B cell (primary cell): ENCODE measurements at regions not wholly inside any gene's neighbourhood (a gene's known extent, or its start where the extent isn't known, plus 50 kb on each side); places are given as distances from the start of the nearest gene placed in this dataset.

Source experiments
- ATAC-seq: fragments of 200-7000 bp; cut with Tn5 transposase; one replicate; pipeline ENCODE4 v1.10.0; 2021; ENCODE audit warnings: low read depth, mild to moderate bottlenecking, moderate number of reproducible peaks, moderate library complexity
- CTCF ChIA-PET: fragments of 350-600 bp; sonication (Branson Sonifier 250); formaldehyde crosslinking; loops from one replicate; lab custom pipeline; 2021; ENCODE audit warnings: antibody characterized with exemption, inconsistent platforms; lab: Charles Lee
- POLR2A ChIA-PET: fragments of 350-600 bp; sonication (Branson Sonifier 250); formaldehyde crosslinking; loops from one replicate; lab custom pipeline; 2021; ENCODE audit warnings: antibody characterized with exemption; lab: Charles Lee
- DNase-seq: peaks from one replicate; pipeline ENCODE4 v3.0.0; 2013
- H2AFZ ChIP-seq: 2 replicates; pipeline ENCODE4 v1.6.1; 2012; ENCODE audit warnings: mild to moderate bottlenecking, low read depth, low read length; ENCODE audit not compliant: insufficient read depth, poor library complexity, severe bottlenecking
- H3K27ac ChIP-seq, 2 donors: 1 replicate in 1 of 2; 2 replicates in 1 of 2; pipeline ENCODE4 v1.5.1; 2012 to 2013; ENCODE audit warnings: low read length in 2 of 2, mild to moderate bottlenecking in 2 of 2, moderate library complexity in 1 of 2
- H3K27me3 ChIP-seq, 4 experiments: fragments of 200-600 bp in 1 of 4; sonication (generic) in 1 of 4; replicated peaks in 1 of 4; 1 replicate in 2 of 4; 2 replicates in 2 of 4; pipeline versions ENCODE4 v1.6.1 to v1.7.0; 2013 to 2016; ENCODE audit warnings: low read length in 3 of 4, mild to moderate bottlenecking in 2 of 4, mixed read lengths in 1 of 4, moderate library complexity in 1 of 4; ENCODE audit not compliant: insufficient read depth in 4 of 4, control insufficient read depth in 3 of 4; ENCODE audit errors: control extremely low read depth in 1 of 4
- H3K36me3 ChIP-seq, 2 experiments: replicated peaks in 1 of 2; 1 replicate in 1 of 2; 2 replicates in 1 of 2; pipeline versions ENCODE4 v1.6.1 to v1.7.1; 2013; ENCODE audit warnings: low read length in 1 of 2; ENCODE audit not compliant: insufficient read depth in 2 of 2, control insufficient read depth in 1 of 2; ENCODE audit errors: control extremely low read depth in 1 of 2, extremely low read depth in 1 of 2
- H3K4me1 ChIP-seq, 2 donors: fragments of 200-600 bp in 1 of 2; sonication (generic) in 1 of 2; 1 replicate in 1 of 2; 2 replicates in 1 of 2; pipeline versions ENCODE4 v1.5.1 to v1.6.1; 2013 to 2017; ENCODE audit warnings: low read length in 2 of 2; ENCODE audit not compliant: control insufficient read depth in 2 of 2, insufficient read depth in 2 of 2
- H3K4me2 ChIP-seq: replicated peaks from 2 replicates; pipeline ENCODE3; 2012; ENCODE audit warnings: mild to moderate bottlenecking, low read depth, low read length; ENCODE audit not compliant: poor library complexity, severe bottlenecking
- H3K4me3 ChIP-seq, 5 experiments: fragments of 200-600 bp in 1 of 5; sonication (generic) in 1 of 5; 1 replicate in 3 of 5; 2 replicates in 2 of 5; pipeline versions ENCODE4 v1.5.1 to v1.7.0; 2011 to 2016; ENCODE audit warnings: low read length in 4 of 5, mild to moderate bottlenecking in 4 of 5, low read depth in 2 of 5, control low read depth in 1 of 5, moderate library complexity in 1 of 5; ENCODE audit not compliant: insufficient read depth in 1 of 5; ENCODE audit errors: control extremely low read depth in 1 of 5, extremely low read depth in 1 of 5
- H3K79me2 ChIP-seq: fragments of 200-600 bp; sonication (generic); one replicate; pipeline ENCODE4 v1.6.0; 2016; ENCODE audit warnings: low read length; ENCODE audit not compliant: control insufficient read depth, insufficient read depth
- H3K9ac ChIP-seq: fragments of 200-600 bp; sonication (generic); 2 replicates; pipeline ENCODE4 v1.6.1; 2017; ENCODE audit warnings: mild to moderate bottlenecking, low read length, moderate library complexity
- H3K9me3 ChIP-seq, 3 donors: one replicate each; pipeline versions ENCODE4 v1.6.1 to v1.7.1; 2013; ENCODE audit warnings: low read length in 2 of 3; ENCODE audit not compliant: control insufficient read depth in 2 of 3, insufficient read depth in 1 of 3; ENCODE audit errors: control extremely low read depth in 1 of 3
- H4K20me1 ChIP-seq: 2 replicates; pipeline ENCODE4 v1.6.0; 2012; ENCODE audit warnings: mild to moderate bottlenecking, low read length; ENCODE audit not compliant: insufficient read depth, control insufficient read depth, poor library complexity, severe bottlenecking
- H3K27ac Mint-ChIP-seq: one replicate; pipeline ENCODE4 v1.8.0; 2021; ENCODE audit warnings: mixed read lengths
- H3K27me3 Mint-ChIP-seq: one replicate; pipeline ENCODE4 v1.8.0; 2021; ENCODE audit warnings: mixed read lengths
- H3K4me1 Mint-ChIP-seq: one replicate; pipeline ENCODE4 v1.8.0; 2021; ENCODE audit warnings: mixed read lengths
- H3K4me3 Mint-ChIP-seq: one replicate; pipeline ENCODE4 v1.8.0; 2021; ENCODE audit warnings: mixed read lengths
- H3K9me3 Mint-ChIP-seq: one replicate; pipeline ENCODE4 v1.8.0; 2022; ENCODE audit warnings: mixed read lengths; ENCODE audit not compliant: insufficient read depth
- EZH2 ChIP-seq: IDR thresholded peaks from 2 replicates; pipeline ENCODE4 v1.6.1; 2012; ENCODE audit warnings: borderline replicate concordance, low read depth, mild to moderate bottlenecking, moderate library complexity, low read length; ENCODE audit not compliant: insufficient read depth, poor library complexity, severe bottlenecking
- WGBS: methylation state at CpG from one replicate; pipeline ENCODE4 v1.1.5; 2013; ENCODE audit warnings: missing lambda C conversion rate; ENCODE audit not compliant: insufficient coverage; 5-methylcytosine and 5-hydroxymethylcytosine counted together
- intact Hi-C: fragments of 100-400 bp; cut with micrococcal nuclease; formaldehyde crosslinking; loops from one replicate; pipeline ENCODE4 v1.10.0; 2022
- TF ChIP-seq, protein P1 (sequence below): fragments of 200-600 bp; IDR thresholded peaks from one replicate; pipeline ENCODE4 v1.8.0; 2022; ENCODE audit warnings: antibody characterized with exemption, mild to moderate bottlenecking

DNA sequence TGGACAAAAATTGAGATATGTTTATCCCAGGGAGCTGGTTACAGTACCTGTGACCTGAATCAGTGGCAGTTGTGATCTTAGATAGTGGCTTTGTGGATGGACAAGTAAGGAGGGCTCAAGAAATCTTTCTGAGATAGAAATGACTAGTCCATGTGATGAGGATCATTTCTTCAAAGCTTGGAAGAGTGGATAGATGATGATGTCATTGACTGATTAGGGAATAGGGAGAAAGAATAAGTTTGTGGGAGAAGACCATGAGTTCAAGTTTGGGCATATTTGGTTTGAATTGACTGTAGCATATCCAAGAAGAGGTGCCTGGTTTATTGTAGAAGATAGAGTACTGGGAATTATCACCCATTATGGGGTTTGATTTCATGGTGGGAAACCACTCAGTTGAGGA is 336.7 kb upstream of the PRICKLE1 start:
- Histone ChIP-seq H3K9me3 (no peaks in the 10 kb centered on the region), H3K4me3 (no peak overlapping the region), H3K9ac (no peak overlapping the region), H3K4me1 (no peaks in the 10 kb centered on the region), H3K27ac (no peak overlapping the region), H3K27me3 (no peaks in the 10 kb centered on the region), H2AFZ (no peak overlapping the region), H4K20me1 (no peaks in the 10 kb centered on the region), H3K36me3 (no peaks in the 10 kb centered on the region), H3K4me2 (no peak overlapping the region), H3K79me2 (no peaks in the 10 kb centered on the region)
- ATAC-seq (no peak), DNase-seq (no peak)
- ChIA-PET CTCF (no interaction called here), POLR2A (no interaction called here)
- H3K9me3 Mint-ChIP-seq, result no peaks in the 10 kb centered on the region
- intact Hi-C loops, result no loop called here
- no peak overlapping the region for H3K4me3 Mint-ChIP-seq
- H3K4me1 Mint-ChIP-seq, result no peaks in the 10 kb centered on the region
- H3K27ac Mint-ChIP-seq, result no peak overlapping the region
- no peak for TF ChIP-seq EZH2
- TF ChIP-seq, protein P1, sequence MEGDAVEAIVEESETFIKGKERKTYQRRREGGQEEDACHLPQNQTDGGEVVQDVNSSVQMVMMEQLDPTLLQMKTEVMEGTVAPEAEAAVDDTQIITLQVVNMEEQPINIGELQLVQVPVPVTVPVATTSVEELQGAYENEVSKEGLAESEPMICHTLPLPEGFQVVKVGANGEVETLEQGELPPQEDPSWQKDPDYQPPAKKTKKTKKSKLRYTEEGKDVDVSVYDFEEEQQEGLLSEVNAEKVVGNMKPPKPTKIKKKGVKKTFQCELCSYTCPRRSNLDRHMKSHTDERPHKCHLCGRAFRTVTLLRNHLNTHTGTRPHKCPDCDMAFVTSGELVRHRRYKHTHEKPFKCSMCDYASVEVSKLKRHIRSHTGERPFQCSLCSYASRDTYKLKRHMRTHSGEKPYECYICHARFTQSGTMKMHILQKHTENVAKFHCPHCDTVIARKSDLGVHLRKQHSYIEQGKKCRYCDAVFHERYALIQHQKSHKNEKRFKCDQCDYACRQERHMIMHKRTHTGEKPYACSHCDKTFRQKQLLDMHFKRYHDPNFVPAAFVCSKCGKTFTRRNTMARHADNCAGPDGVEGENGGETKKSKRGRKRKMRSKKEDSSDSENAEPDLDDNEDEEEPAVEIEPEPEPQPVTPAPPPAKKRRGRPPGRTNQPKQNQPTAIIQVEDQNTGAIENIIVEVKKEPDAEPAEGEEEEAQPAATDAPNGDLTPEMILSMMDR, result no peak
- H3K27me3 Mint-ChIP-seq, result peaks cover 3% of the 10 kb centered on the region

DNA sequence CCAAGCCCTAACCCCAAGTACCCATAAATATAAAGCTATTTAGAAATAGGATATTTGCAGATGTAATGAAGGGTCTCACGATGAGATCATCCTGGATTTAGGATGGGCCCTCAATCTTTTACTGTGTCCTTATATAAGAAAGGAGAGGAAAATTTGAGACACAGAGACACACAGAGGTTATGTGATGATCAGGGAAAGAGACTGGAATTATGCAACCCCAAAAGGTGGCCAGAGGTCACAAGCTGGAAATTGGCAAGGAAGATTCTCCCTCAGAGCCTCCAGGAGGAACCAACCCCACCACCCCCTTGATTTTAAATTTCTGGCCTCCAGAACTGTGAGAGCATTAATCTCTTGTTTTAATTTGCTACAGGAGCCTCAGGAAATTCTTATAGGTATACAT is 334.9 kb upstream of the PRICKLE1 start:
- Histone ChIP-seq H3K79me2 (no peaks in the 10 kb centered on the region), H3K9me3 (no peaks in the 10 kb centered on the region), H3K27ac (no peak overlapping the region), H3K36me3 (no peaks in the 10 kb centered on the region), H2AFZ (no peak overlapping the region), H3K4me2 (no peak overlapping the region), H3K4me1 (no peaks in the 10 kb centered on the region), H3K4me3 (no peak overlapping the region), H3K9ac (no peak overlapping the region), H3K27me3 (no peaks in the 10 kb centered on the region), H4K20me1 (no peaks in the 10 kb centered on the region)
- Mint-ChIP-seq H3K9me3 (no peaks in the 10 kb centered on the region), H3K4me3 (no peak overlapping the region), H3K4me1 (no peaks in the 10 kb centered on the region), H3K27ac (no peak overlapping the region), H3K27me3 (peaks cover 3% of the 10 kb centered on the region)
- TF ChIP-seq, protein P1, result no peak
- TF ChIP-seq EZH2, result no peak
- intact Hi-C loops, result no loop called here
- ChIA-PET POLR2A (no interaction called here), CTCF (interaction anchor here (0.6 kb wide), 1 partner anchor 102 kb away, joined by 3 read pairs; no protein-coding TSS in a partner anchor)
- DNase-seq (no peak), ATAC-seq (no peak)
- WGBS, result no CpG with 5 or more reads among the region's 1 CpG
